Stimulated activated CD4-positive, alpha-beta T cell treated with anti-CD3 and anti-CD28 coated beads, Interleukin-4, amount 100 ng/mL, for 48 hours (primary cell): ENCODE measurements at regions not wholly inside any gene's neighbourhood (a gene's known extent, or its start where the extent isn't known, plus 50 kb on each side); places are given as distances from the start of the nearest gene placed in this dataset.
"Not testable (repeated sequence)": the region's sequence is repeated elsewhere in the genome, so short reads cannot be mapped to it uniquely, and the experiment has no call there.

Experiments
- DNase-seq, 2 donors: peaks; one replicate each; pipeline ENCODE4 v3.0.0-alpha.2; 2020; ENCODE audit warnings: low read depth in 2 of 2

DNA sequence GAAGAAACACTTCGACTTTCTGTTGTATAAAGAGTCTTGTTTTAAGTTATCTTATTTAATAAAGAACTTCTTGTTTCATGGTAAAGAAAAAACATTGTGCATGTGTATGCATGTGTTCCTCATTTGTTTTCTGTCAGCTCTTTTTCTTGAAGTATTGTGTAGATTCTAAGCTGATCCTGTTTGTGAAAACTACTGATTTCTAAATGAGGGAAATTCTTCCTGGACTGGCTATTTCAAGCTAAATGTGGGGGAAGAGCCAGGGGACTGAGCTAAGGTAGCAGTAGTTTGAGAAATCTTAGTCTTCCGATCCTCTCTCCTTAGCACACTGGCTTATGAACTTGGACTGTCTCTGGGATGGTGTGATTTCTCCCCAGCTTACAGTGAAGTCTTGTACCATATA lies 56.4 kb upstream of the RBMS1 start:
- DNase-seq = no peak

DNA sequence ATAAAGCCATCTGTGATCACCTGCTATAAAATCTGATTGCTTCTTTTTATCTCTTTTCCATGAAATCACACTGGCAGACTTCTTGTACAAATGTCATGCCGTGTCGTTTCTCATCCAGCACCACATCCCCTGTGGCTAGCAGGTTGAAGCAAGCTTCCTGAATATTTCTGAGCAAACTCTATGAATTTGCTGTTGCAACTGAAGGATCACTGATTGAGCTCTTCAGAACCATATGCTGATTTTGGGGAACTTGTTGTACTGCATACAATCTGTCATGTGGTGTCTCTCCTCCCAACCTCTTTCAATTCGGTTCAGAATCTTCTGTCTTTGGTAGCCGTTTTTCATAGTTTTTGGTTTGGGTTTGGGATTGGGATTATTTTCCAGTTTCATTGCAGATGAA lies 57.7 kb upstream of the RBMS1 start:
- DNase-seq = no peak

DNA sequence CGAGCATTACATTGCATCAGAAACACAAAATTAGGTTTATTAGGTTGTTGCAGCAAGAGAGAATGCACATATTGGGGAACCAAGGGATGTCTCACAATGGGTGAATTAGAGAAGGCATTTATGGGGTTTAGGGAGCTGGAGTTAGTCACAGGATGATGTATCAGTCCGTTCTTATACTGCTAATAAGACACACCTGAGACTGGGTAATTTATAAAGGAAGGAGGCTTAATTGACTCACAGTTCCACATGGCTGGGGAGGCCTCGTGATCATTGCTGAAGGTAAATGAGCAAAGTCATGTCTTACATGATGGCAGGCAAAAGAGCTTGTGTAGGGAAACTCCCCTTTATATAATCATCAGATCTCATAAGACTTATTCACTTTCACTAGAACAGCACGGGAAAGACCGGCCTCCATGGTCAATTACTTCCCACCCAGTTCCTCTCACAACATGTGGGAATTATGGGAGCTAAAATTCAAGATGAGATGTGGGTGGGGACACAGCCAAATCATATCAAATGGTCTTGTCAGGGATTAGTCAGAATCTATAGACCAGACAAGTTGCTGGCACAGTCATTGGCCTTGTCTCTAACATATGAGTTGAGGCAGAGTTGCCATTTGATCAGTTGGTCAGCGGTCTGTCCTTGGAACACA lies 61.9 kb upstream of the RBMS1 start:
- DNase-seq = no peak

DNA sequence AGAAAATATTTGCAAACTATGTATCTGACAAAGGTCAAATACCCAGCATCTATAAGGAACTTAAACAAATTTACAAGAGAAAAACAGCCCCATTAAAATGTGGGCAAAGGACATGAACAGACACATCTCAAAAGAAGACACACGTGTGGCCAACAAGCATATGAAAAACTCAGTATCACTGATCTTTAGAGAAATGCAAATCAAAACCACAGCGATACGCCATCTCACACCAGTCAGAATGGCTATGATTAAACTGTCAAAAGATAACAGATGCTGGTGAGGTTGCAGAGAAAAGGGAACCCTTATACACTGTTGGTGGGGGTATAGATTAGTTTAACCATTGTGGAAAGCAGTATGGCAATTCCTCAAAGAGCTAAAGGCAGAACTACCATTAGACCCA lies 64.3 kb upstream of the RBMS1 start:
- no peak for DNase-seq

DNA sequence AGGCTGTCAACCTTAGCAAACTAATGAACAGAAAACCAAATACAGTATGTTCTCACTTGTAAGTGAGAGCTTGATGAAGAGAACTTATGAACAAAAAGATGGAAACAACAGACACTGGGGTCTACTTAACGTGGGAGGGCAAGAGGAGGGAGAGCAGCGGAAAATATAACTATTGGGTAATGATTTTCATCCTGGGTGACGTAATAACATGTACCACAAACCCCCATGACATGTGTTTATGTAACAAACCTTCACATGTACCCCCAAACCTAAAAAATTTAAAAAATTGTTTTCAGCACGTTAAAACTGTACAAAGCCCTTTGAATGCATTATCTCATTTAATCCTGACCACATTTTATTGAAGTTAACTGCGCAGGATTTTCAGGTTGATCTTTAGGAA lies 64.9 kb upstream of the RBMS1 start:
- no peak for DNase-seq

DNA sequence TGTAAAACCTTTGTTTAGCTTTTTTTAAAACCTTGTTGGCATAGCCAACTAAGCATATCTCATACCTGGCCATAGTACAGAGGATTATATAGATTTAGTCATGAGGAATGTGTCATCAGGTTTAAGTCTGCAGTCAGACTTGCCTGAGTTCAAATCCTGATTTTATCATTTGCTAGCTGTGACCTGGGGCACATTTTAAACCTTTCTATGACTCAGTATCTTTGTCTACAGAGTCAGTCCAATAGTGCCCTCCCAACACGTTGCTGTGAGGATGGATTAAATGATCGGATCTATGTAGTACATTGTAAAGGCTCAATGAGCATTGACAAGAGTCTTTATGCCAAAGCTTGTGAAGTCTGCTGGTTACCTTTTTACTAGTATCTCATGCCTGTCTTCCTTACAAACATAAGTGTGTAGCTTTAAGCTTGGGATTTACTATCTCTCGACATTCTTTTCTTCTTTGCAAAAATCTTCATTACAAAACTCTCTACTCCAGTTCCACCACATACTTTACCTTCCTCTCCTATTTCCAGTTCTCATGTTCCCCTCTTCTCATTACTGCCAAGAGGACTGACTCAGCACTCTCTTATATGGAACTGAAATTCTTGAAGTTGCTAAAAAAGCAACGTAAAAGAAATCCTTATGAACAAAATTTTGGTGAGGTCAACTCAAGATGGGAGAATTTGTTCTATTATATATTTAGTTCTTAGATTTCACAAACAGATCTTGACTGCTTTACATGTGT lies 68.1 kb upstream of the RBMS1 start:
- DNase-seq = no peak

DNA sequence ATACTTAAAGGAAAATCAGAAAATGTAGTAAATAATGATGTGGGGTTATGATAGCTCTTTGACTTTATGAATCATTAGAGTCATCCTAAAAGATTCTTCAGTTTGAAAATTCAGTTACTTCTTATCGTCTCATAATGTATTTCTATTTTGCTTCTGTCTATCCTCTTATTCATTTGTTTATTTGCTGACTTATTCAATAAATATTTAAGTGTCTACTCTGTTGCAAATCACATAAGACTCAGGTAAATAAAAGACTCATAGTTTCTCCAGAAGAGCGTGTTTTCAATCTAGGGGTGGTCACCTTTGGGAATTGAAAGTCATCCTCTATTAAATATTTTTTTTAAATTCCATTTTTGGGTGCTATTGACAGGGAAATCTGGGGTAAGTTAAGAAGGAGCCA lies 69.1 kb upstream of the RBMS1 start:
- DNase-seq = no peak

DNA sequence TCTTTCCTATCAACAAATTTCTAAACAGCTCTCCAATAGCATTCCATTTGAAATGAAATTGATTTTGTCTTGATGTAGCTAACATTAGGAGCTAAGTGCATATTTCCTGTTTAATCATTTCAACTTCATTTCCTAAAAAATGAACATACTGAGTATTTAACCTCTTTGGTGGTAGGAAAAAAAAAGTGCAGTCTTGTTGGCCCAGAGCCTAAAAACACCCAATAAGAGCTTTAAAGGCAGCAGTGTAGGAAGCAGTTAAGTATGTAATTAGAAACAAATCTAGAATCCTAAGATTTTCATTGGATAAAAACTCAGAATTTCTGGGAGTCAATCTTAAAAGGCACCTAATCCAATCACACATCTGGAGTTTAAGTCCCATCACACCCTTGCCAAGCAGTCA lies 71.0 kb upstream of the RBMS1 start:
- DNase-seq = no peak

DNA sequence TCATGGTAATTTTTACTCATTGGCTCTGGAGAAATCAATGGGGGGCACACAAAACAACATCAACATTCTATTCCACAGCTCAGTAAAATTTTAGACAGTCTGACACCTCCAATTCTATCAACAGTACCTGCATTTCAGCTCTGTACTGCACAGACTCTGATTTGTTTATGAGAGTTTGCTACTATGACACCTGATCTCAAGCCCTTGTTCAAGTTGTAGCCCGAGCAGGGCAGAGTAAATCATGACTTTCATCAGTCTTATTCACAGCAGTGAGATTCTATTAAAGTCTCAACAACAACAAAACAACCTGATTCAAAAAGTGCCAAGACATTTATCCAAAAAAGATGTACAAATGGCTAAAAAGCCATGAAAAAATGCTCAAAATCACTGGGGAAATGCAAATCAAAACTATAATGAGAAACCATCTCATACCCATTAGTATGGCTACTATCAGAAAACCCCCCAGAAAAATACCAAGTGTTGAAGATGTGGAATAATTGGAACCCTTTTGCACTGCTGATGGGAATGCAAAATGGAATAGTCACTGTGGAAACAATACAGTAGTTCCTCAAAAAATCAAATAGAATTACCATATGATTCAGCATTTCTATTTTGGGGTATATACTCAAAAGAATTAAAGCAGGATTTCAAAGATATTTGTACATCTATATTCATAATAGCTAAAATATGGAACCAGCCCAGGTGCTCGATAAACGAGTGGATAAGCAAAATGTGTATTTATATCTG lies 71.7 kb upstream of the RBMS1 start:
- no peak for DNase-seq

DNA sequence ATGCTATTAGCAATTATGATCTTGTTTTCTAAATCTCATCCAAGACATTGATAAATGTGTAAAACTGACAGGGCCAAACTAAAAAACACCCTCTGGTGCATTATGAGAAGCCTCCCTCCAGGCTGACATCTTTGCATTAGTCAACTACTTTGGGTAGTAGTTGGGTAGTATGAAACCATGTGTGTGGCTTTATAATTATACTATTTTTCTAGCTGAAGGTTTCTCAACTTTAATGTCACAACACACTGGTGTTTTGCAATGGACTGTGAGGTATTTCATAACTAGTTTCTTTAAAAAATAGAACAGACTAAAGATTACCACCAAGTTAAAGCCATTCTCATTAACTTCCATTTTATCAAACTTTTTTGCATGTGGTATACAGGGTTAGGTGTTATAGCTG lies 73.1 kb upstream of the RBMS1 start:
- no peak for DNase-seq

DNA sequence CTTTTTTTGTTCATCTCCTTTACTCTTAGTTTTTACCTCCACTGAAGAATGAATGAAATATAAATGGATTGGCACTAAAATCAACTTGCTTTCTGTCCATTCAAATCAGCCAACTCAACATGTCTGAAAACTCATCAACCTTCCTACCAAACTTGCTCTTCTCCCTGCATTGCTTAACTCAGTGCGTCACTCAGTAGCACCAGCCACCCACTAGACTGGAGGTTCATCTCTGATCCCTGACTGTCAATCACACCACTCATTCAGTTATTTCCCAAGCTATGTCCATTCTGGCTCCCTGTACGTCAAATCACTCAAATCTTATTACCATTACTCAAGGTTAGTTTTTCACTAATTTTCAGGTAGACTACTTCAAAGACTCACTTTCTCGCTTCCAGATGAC lies 75.2 kb upstream of the RBMS1 start:
- DNase-seq = no peak

DNA sequence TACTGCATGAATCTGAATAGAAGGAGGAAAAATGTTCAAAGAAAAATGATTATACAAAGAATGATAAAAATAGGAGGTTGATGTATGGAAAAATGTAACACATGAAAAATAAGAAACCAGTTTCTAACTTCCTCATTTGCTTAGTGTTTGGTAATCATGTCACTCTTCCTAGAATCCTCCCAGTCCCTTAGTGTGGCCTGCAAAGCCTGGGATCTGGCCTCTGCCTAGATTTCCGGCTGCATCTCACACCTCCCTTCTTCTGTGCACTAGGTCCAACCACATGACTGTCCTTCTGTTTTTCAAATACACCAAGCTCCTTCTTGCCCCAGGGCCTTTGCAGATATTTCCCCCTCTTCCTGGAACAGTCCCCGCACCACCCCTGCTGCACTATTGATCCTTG lies 76.8 kb upstream of the RBMS1 start:
- no peak for DNase-seq

DNA sequence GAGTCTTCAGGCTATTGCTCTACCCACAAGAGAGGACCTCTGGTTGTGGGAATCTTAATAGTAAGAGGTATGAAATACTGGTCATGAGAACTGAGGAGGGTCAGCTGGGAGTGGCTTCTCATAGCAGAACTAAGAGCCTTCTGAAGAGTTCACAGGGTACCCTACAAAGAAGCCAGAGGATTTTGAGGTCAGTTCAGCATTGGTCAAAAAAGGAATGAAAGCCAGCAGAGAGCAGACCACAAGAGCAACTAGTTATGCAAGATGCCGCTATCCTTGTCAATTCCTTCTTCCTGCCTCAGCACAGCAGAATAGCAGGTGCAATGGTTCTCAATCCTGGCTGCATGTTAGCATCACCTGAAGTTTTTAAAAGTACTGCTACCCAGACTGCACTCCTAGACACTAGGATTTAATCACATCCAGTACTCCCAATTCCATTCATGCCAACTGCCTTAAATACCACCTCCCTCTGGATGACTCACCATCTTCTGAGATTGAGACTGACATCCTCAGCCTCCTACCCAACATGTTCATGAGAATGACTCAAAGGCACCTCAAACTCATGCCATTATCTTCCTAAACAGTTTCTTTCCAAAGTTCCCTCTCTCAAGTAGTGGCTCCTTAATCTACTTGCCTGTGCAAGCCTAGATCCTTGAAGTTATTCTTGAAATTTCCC lies 81.0 kb upstream of the RBMS1 start:
- no peak for DNase-seq

DNA sequence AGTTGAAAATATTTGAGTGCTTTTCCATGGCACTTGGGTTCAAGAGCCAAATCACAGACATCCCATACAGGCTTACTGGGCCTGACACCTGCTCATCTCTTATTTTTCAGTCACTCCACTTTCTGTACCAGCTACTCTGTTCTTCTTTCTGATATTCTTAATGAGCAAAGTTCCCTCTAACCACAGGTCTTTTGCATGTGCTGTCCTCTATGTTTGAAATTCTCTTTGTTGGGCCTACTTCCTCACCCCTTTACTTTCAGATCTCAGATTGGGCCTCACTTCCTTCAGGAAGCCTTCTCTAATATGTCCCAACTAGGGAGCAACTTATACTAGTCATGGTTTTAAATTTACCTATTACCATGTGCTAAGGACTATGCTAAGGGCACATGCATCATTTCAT lies 81.8 kb upstream of the RBMS1 start:
- DNase-seq = no peak

DNA sequence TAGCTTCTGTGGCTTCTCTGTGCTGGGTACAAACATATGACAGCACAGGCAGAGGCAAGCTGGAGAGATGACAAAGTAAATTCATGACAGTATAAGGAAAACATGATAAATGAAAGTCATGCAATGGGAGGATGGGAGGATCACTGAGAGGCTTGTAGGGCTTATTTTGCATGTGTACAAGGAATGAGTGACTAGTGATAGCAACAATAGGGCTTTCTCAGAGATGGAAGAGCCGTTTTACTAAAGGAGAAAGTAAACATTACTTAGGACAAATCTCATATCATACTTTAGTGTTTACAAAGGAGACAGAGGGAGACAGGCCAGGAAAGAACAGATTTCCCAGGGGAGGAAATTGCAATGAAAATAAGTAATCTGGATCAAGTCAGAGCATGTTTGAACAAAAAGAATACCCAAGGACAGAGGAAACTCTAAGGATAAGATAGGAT lies 82.5 kb upstream of the RBMS1 start:
- DNase-seq = no peak

DNA sequence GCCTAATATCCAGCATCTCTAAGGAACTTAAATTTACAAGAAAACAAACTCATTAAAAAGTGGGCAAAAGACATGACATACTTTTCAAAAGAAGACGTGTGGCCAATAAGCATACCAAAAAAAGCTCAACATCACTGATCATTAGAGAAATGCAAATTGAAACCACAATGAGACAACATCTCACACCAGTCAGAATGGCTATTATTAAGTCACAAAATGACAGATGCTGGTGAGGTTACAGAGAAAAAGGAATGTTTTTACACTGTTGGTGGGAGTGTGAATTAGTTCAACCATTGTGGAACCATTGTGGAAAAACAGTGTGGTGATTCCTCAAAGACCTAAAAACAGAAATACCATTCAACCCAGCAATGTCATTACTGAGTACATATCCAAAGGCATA lies 83.5 kb upstream of the RBMS1 start:
- DNase-seq = not testable (repeated sequence)

DNA sequence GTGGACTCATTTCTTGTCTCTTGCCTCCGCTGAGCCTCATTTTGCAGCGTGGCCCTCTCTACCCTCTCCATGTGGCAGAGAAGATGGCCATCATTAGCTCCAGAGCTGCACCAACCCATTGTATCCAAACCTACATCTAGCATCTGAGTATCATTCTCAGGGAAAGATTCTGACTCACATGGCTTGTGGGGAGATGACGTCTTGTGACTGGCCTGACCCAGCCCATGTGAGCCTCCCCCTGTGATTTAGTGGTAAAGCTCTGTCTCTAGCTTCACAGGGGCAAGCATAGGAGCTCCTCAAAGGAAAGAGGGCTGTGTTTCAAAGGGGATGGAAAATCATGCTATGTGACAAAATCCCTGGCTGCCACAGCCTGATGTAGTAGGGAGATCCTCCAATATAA lies 87.4 kb upstream of the RBMS1 start:
- no peak for DNase-seq

DNA sequence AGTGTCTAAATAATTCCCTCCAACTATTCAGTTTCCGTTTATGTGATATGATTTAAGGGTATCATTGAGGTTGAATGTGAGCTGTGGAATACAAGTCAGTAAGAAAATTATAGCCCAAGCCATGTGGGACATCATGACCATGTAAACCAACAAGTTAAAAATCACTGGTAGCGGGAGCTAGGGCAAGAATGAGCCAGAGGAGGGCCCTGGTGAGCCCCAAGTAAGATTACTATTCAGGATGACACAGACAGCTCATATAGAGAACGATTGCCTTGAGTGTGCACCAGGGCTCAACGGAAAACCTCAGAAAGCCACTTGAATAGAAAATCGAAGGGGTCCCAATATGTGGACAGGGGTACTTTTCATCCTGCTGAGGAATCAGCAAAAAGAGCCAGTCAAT lies 87.8 kb upstream of the RBMS1 start:
- DNase-seq = no peak

DNA sequence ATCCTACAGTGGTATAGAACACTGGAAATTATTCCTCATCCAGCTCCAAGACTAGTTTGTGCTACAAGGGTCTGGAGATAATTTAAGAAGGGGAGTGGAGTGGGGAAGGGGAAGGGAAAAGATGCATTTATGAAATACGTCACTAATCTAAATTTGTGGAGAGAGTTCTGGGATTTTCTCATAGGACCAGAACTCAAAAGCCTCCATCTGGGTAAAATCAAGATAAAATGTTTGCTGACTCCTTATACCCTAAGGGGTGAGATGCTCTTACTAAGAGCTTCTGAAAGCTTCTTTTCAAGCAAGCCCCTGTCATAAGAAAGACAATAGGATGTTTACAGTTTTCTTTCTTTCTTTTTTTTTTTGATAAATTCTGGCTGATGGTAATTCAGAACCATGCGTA lies 88.5 kb upstream of the RBMS1 start:
- no peak for DNase-seq

DNA sequence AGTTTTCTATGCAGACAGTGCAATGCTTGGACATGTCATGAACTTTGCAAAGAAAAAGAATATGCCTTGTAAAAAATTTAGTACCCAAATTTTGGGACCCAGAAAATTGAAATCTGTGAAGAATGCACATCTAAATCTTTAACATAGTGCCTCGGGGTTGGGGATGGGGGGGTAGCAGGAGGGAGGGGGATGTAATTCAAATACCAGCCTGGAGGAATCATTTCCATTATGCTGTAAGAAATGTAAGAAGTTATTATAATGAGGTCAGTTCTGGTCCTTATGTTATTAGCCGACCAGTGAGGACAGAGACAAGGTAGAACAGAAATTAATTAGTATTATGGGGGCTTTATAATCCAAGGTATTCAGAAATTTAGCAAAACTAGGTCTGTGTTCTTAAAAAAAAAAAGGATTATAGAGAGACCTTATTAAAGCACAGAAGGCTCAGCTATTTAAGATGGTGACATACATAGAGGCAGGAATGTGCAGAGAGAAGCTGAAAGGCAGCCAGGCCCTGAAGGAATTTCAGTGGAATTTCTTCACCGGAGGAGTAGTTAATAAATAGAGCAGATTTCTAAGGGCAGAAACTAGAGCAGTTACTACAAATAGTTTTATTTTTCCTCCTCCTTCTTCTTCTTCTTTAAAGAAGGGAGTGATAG lies 89.0 kb upstream of the RBMS1 start:
- no peak for DNase-seq

DNA sequence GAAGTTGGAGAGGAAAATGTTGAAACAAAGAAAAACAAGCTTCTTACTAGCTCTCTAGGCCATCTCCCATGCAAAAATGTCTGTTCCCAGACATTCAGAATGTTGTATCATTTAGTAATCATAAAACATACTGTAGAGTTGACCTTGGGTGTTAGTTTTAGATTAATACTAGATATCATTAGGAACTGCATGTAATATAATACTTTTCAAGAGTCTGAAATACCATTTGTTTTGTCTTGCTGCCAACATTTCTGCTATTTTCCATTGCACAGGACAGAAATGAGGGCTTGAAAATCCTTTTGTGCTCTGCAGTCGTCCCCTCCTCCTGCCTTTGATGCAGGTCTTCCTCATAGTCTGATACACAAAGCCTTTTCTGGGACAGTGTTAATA lies 89.5 kb upstream of the RBMS1 start:
- no peak for DNase-seq
